ENCODE measurements at regions not wholly inside any gene's neighbourhood (a gene's known extent, or its start where the extent isn't known, plus 50 kb on each side); places are given as distances from the start of the nearest gene placed in this dataset.

DNA sequence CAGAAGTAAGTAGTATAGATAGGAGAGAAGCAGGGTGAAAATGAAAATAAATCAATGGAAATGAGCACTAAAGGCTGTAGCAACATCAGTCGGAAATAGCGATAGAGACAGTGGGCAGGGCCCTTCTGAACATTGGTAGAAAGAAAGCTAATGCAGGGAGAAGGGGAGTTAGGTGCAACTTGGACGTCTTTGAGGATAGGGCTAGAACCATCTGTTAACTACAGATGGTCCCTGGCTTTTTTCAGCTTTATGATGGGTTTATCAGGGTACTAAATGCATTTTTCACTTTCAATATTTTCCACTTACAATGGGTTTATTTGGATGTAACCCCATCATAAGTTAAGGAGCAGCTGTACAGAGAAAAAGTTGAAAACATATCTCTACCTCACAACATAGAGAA, 72.8 kb upstream of the CNR1 start:
- Histone ChIP-seq H3K9me3 (ENCODE audit: low read depth, low read length) (no peaks in the 10 kb centered on the region), H3K9ac (ENCODE audit: insufficient read length) (no peak overlapping the region), H3K36me3 (ENCODE audit: insufficient read depth, low read length) (no peaks in the 10 kb centered on the region), H3K27ac (no peak overlapping the region), H3K4me3 (no peak overlapping the region)
- TF ChIP-seq FOXP2 (optimal IDR thresholded peaks at IDR 0.05; ENCODE audit: control extremely low read depth, extremely low read length, insufficient read depth): no peak
- TF ChIP-seq POLR2AphosphoS5 (IDR thresholded peaks at IDR 0.05; ENCODE audit: borderline replicate concordance, low read depth, low read length): no peak
- no peak for TF ChIP-seq EZH2 (IDR thresholded peaks at IDR 0.05)
- DNase-seq (ENCODE audit: low read depth, low spot score): no peak

DNA sequence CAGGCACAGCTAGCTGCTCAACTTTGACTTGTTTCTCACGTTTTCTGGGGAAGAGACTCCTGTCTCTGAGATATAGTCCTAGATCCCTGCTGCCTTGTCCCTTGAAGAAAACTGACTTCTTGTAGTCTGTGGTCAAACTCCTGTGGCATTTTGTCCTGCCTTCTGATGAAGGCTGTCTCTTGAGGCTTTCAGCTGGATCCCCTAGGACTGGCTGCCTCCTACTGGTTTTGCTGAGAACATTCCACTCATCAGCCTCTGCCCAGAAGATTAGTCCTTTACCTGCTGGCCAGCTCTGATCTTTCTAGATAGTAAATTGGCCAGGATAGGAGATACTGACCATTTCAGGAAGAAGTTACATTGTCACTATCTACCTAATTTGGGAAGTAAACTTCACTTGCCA, 71.9 kb upstream of the CNR1 start:
- TF ChIP-seq FOXP2 (optimal IDR thresholded peaks at IDR 0.05; ENCODE audit: control extremely low read depth, extremely low read length, insufficient read depth): no peak
- TF ChIP-seq POLR2AphosphoS5 (IDR thresholded peaks at IDR 0.05; ENCODE audit: borderline replicate concordance, low read depth, low read length): no peak
- TF ChIP-seq EZH2 (IDR thresholded peaks at IDR 0.05): no peak
- DNase-seq (ENCODE audit: low read depth, low spot score): no peak

DNA sequence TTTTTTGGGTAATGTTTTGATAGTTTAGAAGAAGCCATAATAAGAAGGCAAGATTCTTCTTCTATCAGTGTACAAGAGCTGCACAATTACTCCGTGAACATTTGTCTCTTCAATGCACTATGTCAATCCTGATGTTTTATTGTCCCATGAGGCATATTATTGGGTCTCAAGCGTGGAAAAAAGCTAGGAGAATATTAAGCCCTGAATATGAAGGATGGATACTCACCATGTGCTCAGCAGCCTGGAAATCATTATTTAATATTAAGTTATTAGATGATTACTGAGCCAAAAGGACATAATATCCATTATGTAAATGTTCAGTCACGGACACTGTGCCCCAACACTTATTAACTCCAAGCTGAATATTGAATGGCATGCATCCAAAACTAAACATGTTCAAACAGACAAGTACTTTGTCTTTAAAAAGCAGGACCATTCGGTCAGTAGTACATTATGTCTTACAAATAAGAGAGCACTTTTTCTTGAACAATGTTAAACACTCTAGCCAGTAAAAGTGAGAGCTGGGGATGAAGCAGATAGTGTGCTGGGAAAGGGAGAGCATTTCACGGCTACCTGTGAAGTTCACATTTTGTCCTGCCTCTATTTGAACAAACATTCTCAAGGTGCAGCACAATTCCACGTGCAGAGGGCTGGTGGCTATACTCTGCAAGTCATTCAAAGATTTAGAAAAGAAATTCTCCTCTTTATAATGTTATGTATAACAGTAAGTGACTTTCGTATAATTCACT, 70.6 kb upstream of the CNR1 start:
- Histone ChIP-seq H3K27ac (no peak overlapping the region), H3K36me3 (ENCODE audit: insufficient read depth, low read length) (no peaks in the 10 kb centered on the region), H3K4me3 (no peak overlapping the region), H3K9ac (ENCODE audit: insufficient read length) (no peak overlapping the region), H3K9me3 (ENCODE audit: low read depth, low read length) (no peaks in the 10 kb centered on the region)
- TF ChIP-seq EZH2 (IDR thresholded peaks at IDR 0.05): no peak
- TF ChIP-seq POLR2AphosphoS5 (IDR thresholded peaks at IDR 0.05; ENCODE audit: borderline replicate concordance, low read depth, low read length): no peak
- TF ChIP-seq FOXP2 (optimal IDR thresholded peaks at IDR 0.05; ENCODE audit: control extremely low read depth, extremely low read length, insufficient read depth): no peak
- DNase-seq (ENCODE audit: low read depth, low spot score): no peak

More for the DNA sequence above, 71.9 kb upstream of the CNR1 start:
- Histone ChIP-seq H3K27ac (no peak overlapping the region), H3K9ac (ENCODE audit: insufficient read length) (no peak overlapping the region), H3K4me3 (no peak overlapping the region), H3K36me3 (ENCODE audit: insufficient read depth, low read length) (no peaks in the 10 kb centered on the region), H3K9me3 (ENCODE audit: low read depth, low read length) (no peaks in the 10 kb centered on the region)

DNA sequence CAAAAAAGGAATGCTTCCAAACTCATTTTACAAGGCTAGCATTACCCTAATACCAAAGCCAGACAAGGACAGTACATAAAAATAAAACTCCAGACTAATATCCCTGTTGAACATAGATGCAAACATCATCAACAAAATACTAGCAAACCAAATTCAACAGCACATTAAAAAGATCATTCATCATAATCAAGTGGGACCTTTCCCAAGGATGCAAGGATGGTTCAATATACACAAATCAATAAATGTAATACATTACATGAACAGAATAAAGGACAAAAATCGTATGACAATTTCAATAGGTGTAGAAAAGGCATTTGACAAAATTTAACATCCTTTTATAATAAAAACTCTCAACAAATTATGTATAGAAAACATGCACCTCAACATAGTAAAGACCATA, 66.6 kb upstream of the CNR1 start:
- TF ChIP-seq FOXP2 (optimal IDR thresholded peaks at IDR 0.05; ENCODE audit: control extremely low read depth, extremely low read length, insufficient read depth) (no peak), EZH2 (IDR thresholded peaks at IDR 0.05) (no peak), POLR2AphosphoS5 (IDR thresholded peaks at IDR 0.05; ENCODE audit: borderline replicate concordance, low read depth, low read length) (no peak)
- Histone ChIP-seq H3K4me3 (no peak overlapping the region), H3K9ac (ENCODE audit: insufficient read length) (no peak overlapping the region), H3K27ac (no peak overlapping the region), H3K36me3 (ENCODE audit: insufficient read depth, low read length) (no peaks in the 10 kb centered on the region), H3K9me3 (ENCODE audit: low read depth, low read length) (no peaks in the 10 kb centered on the region)
- no peak for DNase-seq (ENCODE audit: low read depth, low spot score)

DNA sequence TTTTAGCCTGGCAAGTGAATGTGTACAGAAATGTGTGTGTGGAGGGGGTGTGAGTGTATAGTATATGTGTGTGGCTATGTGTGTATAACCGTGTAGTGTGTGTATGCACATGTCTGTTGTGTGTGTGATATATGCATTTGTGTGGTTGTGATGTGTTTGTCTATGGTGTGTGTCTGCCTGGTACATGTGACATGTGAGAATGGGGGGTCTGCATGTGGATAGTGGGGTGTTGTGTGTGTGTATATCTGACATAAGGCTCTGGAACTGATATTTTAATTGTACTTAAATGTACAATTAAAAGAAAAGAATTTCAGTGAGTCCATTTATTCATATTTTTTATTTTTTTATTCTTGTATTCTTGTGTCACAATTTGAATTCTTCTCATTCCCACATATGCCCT, 57.2 kb upstream of the CNR1 start:
- H3K27ac ChIP-seq: no peak overlapping the region
- no peak for DNase-seq (ENCODE audit: low read depth, low spot score)
- no peaks in the 10 kb centered on the region for H3K9me3 ChIP-seq (ENCODE audit: low read depth, low read length)
- TF ChIP-seq EZH2 (IDR thresholded peaks at IDR 0.05) (no peak), FOXP2 (optimal IDR thresholded peaks at IDR 0.05; ENCODE audit: control extremely low read depth, extremely low read length, insufficient read depth) (no peak), POLR2AphosphoS5 (IDR thresholded peaks at IDR 0.05; ENCODE audit: borderline replicate concordance, low read depth, low read length) (no peak)
- H3K4me3 ChIP-seq: no peak overlapping the region
- no peak overlapping the region for H3K9ac ChIP-seq (ENCODE audit: insufficient read length)
- no peaks in the 10 kb centered on the region for H3K36me3 ChIP-seq (ENCODE audit: insufficient read depth, low read length)

DNA sequence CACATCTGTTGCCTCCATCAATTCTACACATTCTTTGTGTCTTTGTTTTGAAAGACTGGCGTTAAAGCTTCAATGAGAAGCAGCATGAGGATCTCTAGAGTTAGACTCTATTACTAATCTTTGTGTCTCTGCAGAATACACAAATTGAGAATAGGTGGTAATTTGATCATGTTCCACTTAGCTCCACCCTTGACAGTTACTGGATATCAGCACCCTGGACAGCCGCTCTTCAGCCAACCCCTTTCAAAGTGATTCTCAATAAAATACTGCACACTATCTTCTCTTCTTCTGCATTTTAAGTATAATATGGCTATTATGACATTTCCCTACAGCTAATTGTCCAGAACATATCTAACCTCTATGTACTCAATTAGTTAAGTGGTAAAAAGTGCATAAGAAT, 54.3 kb upstream of the CNR1 start:
- no peaks in the 10 kb centered on the region for H3K9me3 ChIP-seq (ENCODE audit: low read depth, low read length)
- no peak overlapping the region for H3K4me3 ChIP-seq
- H3K9ac ChIP-seq (ENCODE audit: insufficient read length): no peak overlapping the region
- no peaks in the 10 kb centered on the region for H3K36me3 ChIP-seq (ENCODE audit: insufficient read depth, low read length)
- DNase-seq (ENCODE audit: low read depth, low spot score): peak; percentile 6
- TF ChIP-seq FOXP2 (optimal IDR thresholded peaks at IDR 0.05; ENCODE audit: control extremely low read depth, extremely low read length, insufficient read depth): no peak
- no peak for TF ChIP-seq POLR2AphosphoS5 (IDR thresholded peaks at IDR 0.05; ENCODE audit: borderline replicate concordance, low read depth, low read length)
- TF ChIP-seq EZH2 (IDR thresholded peaks at IDR 0.05): no peak
- no peak overlapping the region for H3K27ac ChIP-seq

DNA sequence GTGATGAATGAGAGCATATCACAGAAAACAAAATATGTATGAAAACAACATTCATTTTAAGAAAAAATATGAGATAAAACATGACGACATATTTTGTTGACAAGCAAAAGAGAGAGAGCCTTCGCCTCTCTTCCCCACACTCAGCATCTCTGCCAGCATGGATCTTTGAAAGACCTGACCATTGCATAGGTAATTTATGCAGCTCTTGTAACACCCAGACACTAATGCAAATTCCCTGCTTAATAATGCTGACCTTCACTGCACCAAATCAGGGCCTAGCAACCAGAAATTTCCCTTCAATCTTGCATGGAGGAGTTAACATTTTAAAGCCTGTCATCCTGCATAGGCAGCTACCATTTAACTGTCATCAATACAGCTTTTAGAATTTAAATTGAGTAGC, 50.0 kb upstream of the CNR1 start:
- H3K9me3 ChIP-seq (ENCODE audit: low read depth, low read length): no peaks in the 10 kb centered on the region
- H3K4me3 ChIP-seq: no peak overlapping the region
- no peak overlapping the region for H3K27ac ChIP-seq
- H3K9ac ChIP-seq (ENCODE audit: insufficient read length): no peak overlapping the region
- no peak for TF ChIP-seq POLR2AphosphoS5 (IDR thresholded peaks at IDR 0.05; ENCODE audit: borderline replicate concordance, low read depth, low read length)
- no peak for DNase-seq (ENCODE audit: low read depth, low spot score)
- no peaks in the 10 kb centered on the region for H3K36me3 ChIP-seq (ENCODE audit: insufficient read depth, low read length)
